ENCODE measurements at regions not wholly inside any gene's neighbourhood (a gene's known extent, or its start where the extent isn't known, plus 50 kb on each side); places are given as distances from the start of the nearest gene placed in this dataset.
"Not testable (repeated sequence)": the region's sequence is repeated elsewhere in the genome, so short reads cannot be mapped to it uniquely, and the experiment has no call there.

DNA sequence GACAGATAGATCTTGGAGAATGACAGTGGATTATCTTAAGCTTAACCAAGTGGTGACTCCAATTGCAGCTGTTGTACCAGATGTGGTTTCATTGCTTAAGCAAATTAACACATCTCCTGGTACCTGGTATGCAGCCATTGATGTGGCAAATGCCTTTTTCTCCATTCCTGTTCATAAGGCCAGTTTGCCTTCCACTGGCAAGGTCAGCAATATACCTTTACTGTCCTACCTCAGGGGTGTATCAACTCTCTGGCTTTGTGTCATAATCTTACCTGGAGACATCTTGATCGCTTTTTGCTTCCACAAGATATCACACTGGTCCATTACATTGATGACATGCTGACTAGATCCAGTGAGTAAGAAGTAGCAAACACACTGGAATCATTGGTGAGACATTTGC, 86.3 kb upstream of the RANBP6 start:
- H3K9me3 ChIP-seq (ENCODE audit: low read depth); H3K36me3 ChIP-seq (replicated peaks; ENCODE audit: insufficient read depth, low read depth); H3K4me2 ChIP-seq; H3K27ac ChIP-seq; H3K27me3 ChIP-seq; DNase-seq (ENCODE audit: low spot score); H3K4me3 ChIP-seq; H2AFZ ChIP-seq; H3K79me2 ChIP-seq; H3K9me2 ChIP-seq (replicated peaks; ENCODE audit: insufficient read depth); H4K20me1 ChIP-seq (ENCODE audit: insufficient read depth, poor library complexity, severe bottlenecking); H3K4me1 ChIP-seq (ENCODE audit: insufficient read depth): not testable (repeated sequence)
- 91% methylated on average over 1 of the region's 1 CpG for WGBS (ENCODE audit: low lambda C conversion rate, missing lambda C conversion rate)

DNA sequence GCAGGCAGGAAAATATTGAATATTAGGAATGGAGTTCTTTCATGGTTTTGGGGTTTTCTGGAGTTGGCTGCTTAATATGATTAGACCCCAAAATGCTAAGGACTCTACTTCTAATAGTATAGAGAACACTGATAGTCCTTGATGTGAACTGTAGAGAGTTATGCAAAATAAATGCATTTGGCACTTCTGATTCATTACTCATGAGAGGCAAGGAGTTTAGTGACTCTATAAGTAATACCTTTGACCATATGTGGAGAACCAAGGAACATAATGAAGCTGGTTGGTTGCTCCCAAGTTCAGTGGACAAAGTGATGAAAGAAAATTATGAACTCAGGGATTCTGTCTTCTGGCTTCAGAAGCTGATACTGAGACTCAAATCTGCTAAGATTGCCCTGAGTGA, 83.9 kb upstream of the RANBP6 start:
- not testable (repeated sequence) for H2AFZ ChIP-seq; H3K9me2 ChIP-seq (replicated peaks; ENCODE audit: insufficient read depth); H4K20me1 ChIP-seq (ENCODE audit: insufficient read depth, poor library complexity, severe bottlenecking); H3K4me1 ChIP-seq (ENCODE audit: insufficient read depth); H3K27ac ChIP-seq; H3K9me3 ChIP-seq (ENCODE audit: low read depth); H3K4me3 ChIP-seq; H3K79me2 ChIP-seq; H3K27me3 ChIP-seq; H3K36me3 ChIP-seq (replicated peaks; ENCODE audit: insufficient read depth, low read depth); DNase-seq (ENCODE audit: low spot score); H3K4me2 ChIP-seq

GRCh38 chr9:6098431-6098830, 83.0 kb upstream of the RANBP6 start:
- Histone ChIP-seq H3K36me3 (replicated peaks; ENCODE audit: insufficient read depth, low read depth) (no peaks in the 10 kb centered on the region), H2AFZ (no peak overlapping the region), H3K9me3 (ENCODE audit: low read depth) (no peaks in the 10 kb centered on the region), H4K20me1 (ENCODE audit: insufficient read depth, poor library complexity, severe bottlenecking) (no peaks in the 10 kb centered on the region), H3K9me2 (replicated peaks; ENCODE audit: insufficient read depth) (no peaks in the 10 kb centered on the region), H3K27me3 (no peaks in the 10 kb centered on the region), H3K27ac (no peak overlapping the region), H3K4me2 (no peak overlapping the region), H3K4me3 (no peak overlapping the region), H3K4me1 (ENCODE audit: insufficient read depth) (no peaks in the 10 kb centered on the region), H3K79me2 (no peaks in the 10 kb centered on the region)
- WGBS (ENCODE audit: low lambda C conversion rate, missing lambda C conversion rate): 95% methylated on average over 1 of the region's 1 CpG
- DNase-seq (ENCODE audit: low spot score): no peak
- TF ChIP-seq EZH2phosphoT487 (IDR thresholded peaks at IDR 0.05; ENCODE audit: low read depth, severe bottlenecking, unreplicated experiment): no peak
- TF ChIP-seq CTCF (IDR thresholded peaks at IDR 0.05; ENCODE audit: poor library complexity): no peak
- TF ChIP-seq EZH2 (IDR thresholded peaks at IDR 0.05; ENCODE audit: borderline replicate concordance): no peak

- WGBS (ENCODE audit: low lambda C conversion rate, missing lambda C conversion rate): 96% methylated on average over 3 of the region's 3 CpGs
- no peak overlapping the region for H2AFZ ChIP-seq
- H3K4me2 ChIP-seq: no peak overlapping the region
- H3K27ac ChIP-seq: no peak overlapping the region
- no peaks in the 10 kb centered on the region for H4K20me1 ChIP-seq (ENCODE audit: insufficient read depth, poor library complexity, severe bottlenecking)
- H3K4me1 ChIP-seq (ENCODE audit: insufficient read depth): no peaks in the 10 kb centered on the region
- no peak overlapping the region for H3K4me3 ChIP-seq
- no peaks in the 10 kb centered on the region for H3K36me3 ChIP-seq (replicated peaks; ENCODE audit: insufficient read depth, low read depth)
- no peaks in the 10 kb centered on the region for H3K79me2 ChIP-seq
- no peaks in the 10 kb centered on the region for H3K27me3 ChIP-seq
- DNase-seq (ENCODE audit: low spot score): no peak
- no peaks in the 10 kb centered on the region for H3K9me2 ChIP-seq (replicated peaks; ENCODE audit: insufficient read depth)
- TF ChIP-seq EZH2 (IDR thresholded peaks at IDR 0.05; ENCODE audit: borderline replicate concordance) (no peak), EZH2phosphoT487 (IDR thresholded peaks at IDR 0.05; ENCODE audit: low read depth, severe bottlenecking, unreplicated experiment) (no peak), CTCF (IDR thresholded peaks at IDR 0.05; ENCODE audit: poor library complexity) (no peak)
- H3K9me3 ChIP-seq (ENCODE audit: low read depth): no peaks in the 10 kb centered on the region
These were observed 81.4 kb upstream of the RANBP6 start for GRCh38 chr9:6096821-6097220.

All from hepatocyte (in vitro differentiated cells).